Endothelial cell of umbilical vein (primary cell): ENCODE measurements at regions not wholly inside any gene's neighbourhood (a gene's known extent, or its start where the extent isn't known, plus 50 kb on each side); places are given as distances from the start of the nearest gene placed in this dataset.
"Not testable (repeated sequence)": the region's sequence is repeated elsewhere in the genome, so short reads cannot be mapped to it uniquely, and the experiment has no call there.

ENCODE experiments used
- BruUV-seq: library from RNA; stranded (reverse); fragments of 400-500 nt; replicated peaks from 2 replicates; lab custom pipeline; 2021; lab: Mats Ljungman, UMichigan
- CTCF ChIA-PET: fragments of 300-600, 350-600 bp; sonication (Branson Sonifier 250); formaldehyde crosslinking; loops from one replicate; lab custom pipeline; 2021; ENCODE audit warnings: antibody characterized with exemption, inconsistent platforms; lab: Charles Lee
- POLR2A ChIA-PET: fragments of 300-600, 350-600 bp; sonication (Branson Sonifier 250); formaldehyde crosslinking; loops from one replicate; lab custom pipeline; 2021; ENCODE audit warnings: antibody characterized with exemption, inconsistent platforms; lab: Charles Lee
- DNase-seq: peaks from one replicate; pipeline ENCODE4 v3.0.0-alpha.2; 2011; ENCODE audit warnings: low read depth, low spot score
- FAIRE-seq: peaks from 2 replicates; lab custom pipeline; 2011; peaks lifted over from hg19 to GRCh38; lab: Jason Lieb, UNC
- H2AFZ ChIP-seq: 2 replicates; pipeline ENCODE4 v1.6.0; 2012; ENCODE audit warnings: low read depth, low read length, control low read depth, inconsistent platforms
- H3K27ac ChIP-seq: 2 replicates; pipeline ENCODE4 v1.5.1; 2011; ENCODE audit warnings: low read depth, mild to moderate bottlenecking, control low read depth, low read length, moderate library complexity; ENCODE audit not compliant: insufficient read depth
- H3K27me3 ChIP-seq, 2 experiments: 2 replicates each; pipeline versions ENCODE4 v1.6.0 to v1.6.1; 2011; ENCODE audit warnings: low read length in 2 of 2, mixed read lengths in 1 of 2; ENCODE audit not compliant: control insufficient read depth in 2 of 2, insufficient read depth in 2 of 2
- H3K36me3 ChIP-seq, 2 experiments: 2 replicates in 1 of 2; 3 replicates in 1 of 2; pipeline ENCODE4 v1.5.1; 2011; ENCODE audit warnings: low read length in 2 of 2, mild to moderate bottlenecking in 1 of 2, moderate library complexity in 1 of 2; ENCODE audit not compliant: control insufficient read depth in 2 of 2, insufficient read depth in 2 of 2; ENCODE audit errors: extremely low read depth in 1 of 2
- H3K4me1 ChIP-seq: 3 replicates; pipeline ENCODE4 v1.5.1; 2011; ENCODE audit warnings: mild to moderate bottlenecking, low read length; ENCODE audit not compliant: control insufficient read depth, insufficient read depth; ENCODE audit errors: extremely low read depth
- H3K4me2 ChIP-seq: 2 replicates; pipeline ENCODE4 v1.6.1; 2011; ENCODE audit warnings: low read length, control low read depth, mixed read lengths; ENCODE audit not compliant: insufficient read depth
- H3K4me3 ChIP-seq, 3 experiments: fragments of 200-600 bp in 1 of 3; sonication (generic), shearing (Covaris generic) in 1 of 3; replicated peaks in 1 of 3; 2 replicates each; pipeline ENCODE4 v1.5.1; 2011 to 2016; ENCODE audit warnings: control low read depth in 3 of 3, low read length in 3 of 3, mild to moderate bottlenecking in 2 of 3, inconsistent platforms in 1 of 3, low read depth in 1 of 3, moderate library complexity in 1 of 3; ENCODE audit not compliant: insufficient read depth in 1 of 3
- H3K79me2 ChIP-seq: 2 replicates; pipeline ENCODE4 v1.6.0; 2012; ENCODE audit warnings: low read length, inconsistent platforms; ENCODE audit not compliant: control insufficient read depth, insufficient read depth
- H3K9ac ChIP-seq: replicated peaks from 2 replicates; pipeline ENCODE3; 2011; ENCODE audit warnings: low read length, control low read depth; ENCODE audit not compliant: insufficient read depth; ENCODE audit errors: extremely low read depth
- H3K9me1 ChIP-seq: replicated peaks from 3 replicates; pipeline ENCODE4 v1.6.0; 2011; ENCODE audit warnings: mild to moderate bottlenecking, low read length; ENCODE audit not compliant: control insufficient read depth, insufficient read depth; ENCODE audit errors: extremely low read depth
- H3K9me3 ChIP-seq: replicated peaks from 2 replicates; pipeline ENCODE4 v1.5.1; 2012; ENCODE audit warnings: low read length, inconsistent platforms; ENCODE audit not compliant: control insufficient read depth, insufficient read depth
- H4K20me1 ChIP-seq: replicated peaks from 2 replicates; pipeline ENCODE3; 2011; ENCODE audit warnings: mild to moderate bottlenecking, low read length; ENCODE audit not compliant: control insufficient read depth, insufficient read depth; ENCODE audit errors: extremely low read depth
- EZH2 ChIP-seq: IDR thresholded peaks from 2 replicates; pipeline ENCODE4 v1.6.1; 2012; ENCODE audit warnings: borderline replicate concordance, low read depth, mild to moderate bottlenecking, moderate library complexity, low read length, inconsistent platforms; ENCODE audit not compliant: severe bottlenecking
- FOS ChIP-seq: IDR thresholded peaks from 2 replicates; pipeline ENCODE4 v1.6.1; 2011; ENCODE audit warnings: mild to moderate bottlenecking, low read length, moderate library complexity, borderline replicate concordance; ENCODE audit not compliant: insufficient read depth
- GATA2 ChIP-seq: IDR thresholded peaks from 2 replicates; pipeline ENCODE4 v1.7.0; 2011; ENCODE audit warnings: low read depth, mild to moderate bottlenecking, moderate library complexity, mixed read lengths, low read length; ENCODE audit not compliant: insufficient read length, insufficient read depth
- JUN ChIP-seq: IDR thresholded peaks from 2 replicates; pipeline ENCODE4 v1.6.1; 2011; ENCODE audit warnings: borderline replicate concordance, low read depth; ENCODE audit not compliant: insufficient read length, insufficient read depth
- MAX ChIP-seq: IDR thresholded peaks from 2 replicates; pipeline ENCODE4 v1.6.1; 2011; ENCODE audit not compliant: insufficient read depth, insufficient read length
- POLR2A ChIP-seq: IDR thresholded peaks from 2 replicates; pipeline ENCODE4 v1.6.1; 2012; ENCODE audit warnings: low read depth, mild to moderate bottlenecking, control low read depth, low read length
- POLR2AphosphoS5 ChIP-seq: IDR thresholded peaks from 2 replicates; pipeline ENCODE4 v1.6.1; 2012; ENCODE audit warnings: low read depth, mild to moderate bottlenecking, control low read depth, low read length, moderate library complexity; ENCODE audit not compliant: insufficient read depth
- dilution Hi-C: fragments of 300-500 bp; cut with MboI; formaldehyde crosslinking; loops from one replicate; pipeline ENCODE4 v1.15.0; 2019; ENCODE audit warnings: low sequenced_read_pairs; ENCODE audit not compliant: extremely low pct_ligation_motif_present
- intact Hi-C: fragments of 100-400 bp; cut with micrococcal nuclease; formaldehyde crosslinking; loops from one replicate; pipeline ENCODE4 v1.10.0; 2022
- TF ChIP-seq, protein P1 (sequence below), 2 donors: IDR thresholded peaks; 1 replicate in 1 of 2; 2 replicates in 1 of 2; pipeline ENCODE4 v1.5.1; 2011; ENCODE audit warnings: low read length in 2 of 2, mild to moderate bottlenecking in 2 of 2, moderate library complexity in 2 of 2, control low read depth in 1 of 2, inconsistent platforms in 1 of 2, low read depth in 1 of 2; ENCODE audit not compliant: insufficient read depth in 1 of 2; ENCODE audit errors: extremely low read depth in 1 of 2

DNA sequence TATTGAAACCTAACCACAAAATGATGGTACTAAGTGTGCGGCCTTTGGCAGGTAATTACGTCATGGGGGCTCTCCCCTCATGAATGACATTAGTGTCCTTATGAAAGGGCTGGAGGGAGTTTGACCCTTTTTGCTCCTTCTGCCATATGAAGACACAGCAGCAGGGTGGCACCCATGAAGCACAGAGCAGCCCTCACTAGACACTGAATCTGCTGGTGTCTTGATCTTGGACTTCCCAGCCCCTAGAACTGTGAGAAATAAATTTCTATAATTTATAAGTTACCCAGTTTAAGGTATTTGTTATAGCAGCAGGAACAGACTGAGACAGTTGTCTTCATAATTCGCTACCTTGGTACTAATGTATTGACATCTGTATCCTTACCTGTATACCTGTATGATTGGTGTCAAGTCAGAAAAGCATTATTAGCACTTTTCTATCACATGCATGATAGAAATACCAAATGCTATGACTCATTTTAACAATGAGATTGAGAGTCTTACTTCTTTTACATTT lies 80.4 kb downstream of the GCNT4 start:
- Histone ChIP-seq H3K4me1 (no peaks in the 10 kb centered on the region), H3K27ac (no peak overlapping the region), H3K9me1 (no peaks in the 10 kb centered on the region), H3K9me3 (no peaks in the 10 kb centered on the region), H3K4me3 (no peak overlapping the region), H3K9ac (no peak overlapping the region), H4K20me1 (no peaks in the 10 kb centered on the region), H3K79me2 (no peaks in the 10 kb centered on the region), H3K27me3 (no peaks in the 10 kb centered on the region), H2AFZ (no peak overlapping the region), H3K36me3 (no peaks in the 10 kb centered on the region), H3K4me2 (no peak overlapping the region)
- no peak for TF ChIP-seq POLR2A
- TF ChIP-seq MAX = no peak
- no peak for TF ChIP-seq POLR2AphosphoS5
- TF ChIP-seq, protein P1, sequence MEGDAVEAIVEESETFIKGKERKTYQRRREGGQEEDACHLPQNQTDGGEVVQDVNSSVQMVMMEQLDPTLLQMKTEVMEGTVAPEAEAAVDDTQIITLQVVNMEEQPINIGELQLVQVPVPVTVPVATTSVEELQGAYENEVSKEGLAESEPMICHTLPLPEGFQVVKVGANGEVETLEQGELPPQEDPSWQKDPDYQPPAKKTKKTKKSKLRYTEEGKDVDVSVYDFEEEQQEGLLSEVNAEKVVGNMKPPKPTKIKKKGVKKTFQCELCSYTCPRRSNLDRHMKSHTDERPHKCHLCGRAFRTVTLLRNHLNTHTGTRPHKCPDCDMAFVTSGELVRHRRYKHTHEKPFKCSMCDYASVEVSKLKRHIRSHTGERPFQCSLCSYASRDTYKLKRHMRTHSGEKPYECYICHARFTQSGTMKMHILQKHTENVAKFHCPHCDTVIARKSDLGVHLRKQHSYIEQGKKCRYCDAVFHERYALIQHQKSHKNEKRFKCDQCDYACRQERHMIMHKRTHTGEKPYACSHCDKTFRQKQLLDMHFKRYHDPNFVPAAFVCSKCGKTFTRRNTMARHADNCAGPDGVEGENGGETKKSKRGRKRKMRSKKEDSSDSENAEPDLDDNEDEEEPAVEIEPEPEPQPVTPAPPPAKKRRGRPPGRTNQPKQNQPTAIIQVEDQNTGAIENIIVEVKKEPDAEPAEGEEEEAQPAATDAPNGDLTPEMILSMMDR (IDR thresholded peaks at IDR 0.05; ENCODE audit: extremely low read depth in 1 of 2, insufficient read depth in 1 of 2, low read depth in 1 of 2, low read length in 2 of 2) = no peak
- no peak for TF ChIP-seq GATA2
- TF ChIP-seq JUN = no peak
- TF ChIP-seq FOS = no peak
- no peak for TF ChIP-seq EZH2
- intact Hi-C loops (no loop called here), dilution Hi-C loops (no loop called here)
- ChIA-PET CTCF (no interaction called here), POLR2A (no interaction called here)
- no TSS peak for BruUV-seq
- FAIRE-seq (no peak), DNase-seq (no peak)

DNA sequence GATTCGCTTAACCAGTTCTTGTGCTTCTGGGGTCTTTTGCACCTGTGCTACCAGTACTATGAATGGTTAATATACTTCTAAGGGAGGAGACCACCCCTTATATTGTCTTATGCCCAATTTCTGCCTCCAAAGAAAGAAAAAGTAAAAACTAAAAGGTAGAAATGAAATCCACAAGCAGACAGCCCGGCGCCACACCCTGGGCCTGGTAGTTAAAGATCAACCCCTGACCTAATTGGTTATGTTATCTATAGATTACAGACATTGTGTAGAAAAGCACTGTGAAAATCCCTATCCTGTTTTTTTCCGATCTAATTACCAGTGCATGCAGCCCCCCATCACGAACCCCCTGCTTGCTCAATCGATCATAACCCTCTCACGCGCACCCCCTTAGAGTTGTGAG lies 81.5 kb downstream of the GCNT4 start:
- H3K4me1 ChIP-seq, POLR2A ChIA-PET, H3K27ac ChIP-seq, H2AFZ ChIP-seq, H3K9ac ChIP-seq, CTCF ChIA-PET, H3K27me3 ChIP-seq, H3K79me2 ChIP-seq, H3K4me2 ChIP-seq, FAIRE-seq, DNase-seq, intact Hi-C loops, H4K20me1 ChIP-seq, BruUV-seq, H3K4me3 ChIP-seq, dilution Hi-C loops, H3K36me3 ChIP-seq, H3K9me3 ChIP-seq, H3K9me1 ChIP-seq: not testable (repeated sequence)
